B cell (primary cell): ENCODE measurements at regions not wholly inside any gene's neighbourhood (a gene's known extent, or its start where the extent isn't known, plus 50 kb on each side); places are given as distances from the start of the nearest gene placed in this dataset.

ENCODE experiments used
- ATAC-seq: fragments of 200-7000 bp; cut with Tn5 transposase; one replicate; pipeline ENCODE4 v1.10.0; 2021; ENCODE audit warnings: low read depth, mild to moderate bottlenecking, moderate number of reproducible peaks, moderate library complexity
- CTCF ChIA-PET: fragments of 350-600 bp; sonication (Branson Sonifier 250); formaldehyde crosslinking; loops from one replicate; lab custom pipeline; 2021; ENCODE audit warnings: antibody characterized with exemption, inconsistent platforms; lab: Charles Lee
- POLR2A ChIA-PET: fragments of 350-600 bp; sonication (Branson Sonifier 250); formaldehyde crosslinking; loops from one replicate; lab custom pipeline; 2021; ENCODE audit warnings: antibody characterized with exemption; lab: Charles Lee
- DNase-seq: peaks from one replicate; pipeline ENCODE4 v3.0.0; 2013
- H2AFZ ChIP-seq: 2 replicates; pipeline ENCODE4 v1.6.1; 2012; ENCODE audit warnings: mild to moderate bottlenecking, low read depth, low read length; ENCODE audit not compliant: insufficient read depth, poor library complexity, severe bottlenecking
- H3K27ac ChIP-seq, 2 donors: 1 replicate in 1 of 2; 2 replicates in 1 of 2; pipeline ENCODE4 v1.5.1; 2012 to 2013; ENCODE audit warnings: low read length in 2 of 2, mild to moderate bottlenecking in 2 of 2, moderate library complexity in 1 of 2
- H3K27me3 ChIP-seq, 4 experiments: fragments of 200-600 bp in 1 of 4; sonication (generic) in 1 of 4; replicated peaks in 1 of 4; 1 replicate in 2 of 4; 2 replicates in 2 of 4; pipeline versions ENCODE4 v1.6.1 to v1.7.0; 2013 to 2016; ENCODE audit warnings: low read length in 3 of 4, mild to moderate bottlenecking in 2 of 4, mixed read lengths in 1 of 4, moderate library complexity in 1 of 4; ENCODE audit not compliant: insufficient read depth in 4 of 4, control insufficient read depth in 3 of 4; ENCODE audit errors: control extremely low read depth in 1 of 4
- H3K36me3 ChIP-seq, 2 experiments: replicated peaks in 1 of 2; 1 replicate in 1 of 2; 2 replicates in 1 of 2; pipeline versions ENCODE4 v1.6.1 to v1.7.1; 2013; ENCODE audit warnings: low read length in 1 of 2; ENCODE audit not compliant: insufficient read depth in 2 of 2, control insufficient read depth in 1 of 2; ENCODE audit errors: control extremely low read depth in 1 of 2, extremely low read depth in 1 of 2
- H3K4me1 ChIP-seq, 2 donors: fragments of 200-600 bp in 1 of 2; sonication (generic) in 1 of 2; 1 replicate in 1 of 2; 2 replicates in 1 of 2; pipeline versions ENCODE4 v1.5.1 to v1.6.1; 2013 to 2017; ENCODE audit warnings: low read length in 2 of 2; ENCODE audit not compliant: control insufficient read depth in 2 of 2, insufficient read depth in 2 of 2
- H3K4me2 ChIP-seq: replicated peaks from 2 replicates; pipeline ENCODE3; 2012; ENCODE audit warnings: mild to moderate bottlenecking, low read depth, low read length; ENCODE audit not compliant: poor library complexity, severe bottlenecking
- H3K4me3 ChIP-seq, 5 experiments: fragments of 200-600 bp in 1 of 5; sonication (generic) in 1 of 5; 1 replicate in 3 of 5; 2 replicates in 2 of 5; pipeline versions ENCODE4 v1.5.1 to v1.7.0; 2011 to 2016; ENCODE audit warnings: low read length in 4 of 5, mild to moderate bottlenecking in 4 of 5, low read depth in 2 of 5, control low read depth in 1 of 5, moderate library complexity in 1 of 5; ENCODE audit not compliant: insufficient read depth in 1 of 5; ENCODE audit errors: control extremely low read depth in 1 of 5, extremely low read depth in 1 of 5
- H3K79me2 ChIP-seq: fragments of 200-600 bp; sonication (generic); one replicate; pipeline ENCODE4 v1.6.0; 2016; ENCODE audit warnings: low read length; ENCODE audit not compliant: control insufficient read depth, insufficient read depth
- H3K9ac ChIP-seq: fragments of 200-600 bp; sonication (generic); 2 replicates; pipeline ENCODE4 v1.6.1; 2017; ENCODE audit warnings: mild to moderate bottlenecking, low read length, moderate library complexity
- H3K9me3 ChIP-seq, 3 donors: one replicate each; pipeline versions ENCODE4 v1.6.1 to v1.7.1; 2013; ENCODE audit warnings: low read length in 2 of 3; ENCODE audit not compliant: control insufficient read depth in 2 of 3, insufficient read depth in 1 of 3; ENCODE audit errors: control extremely low read depth in 1 of 3
- H4K20me1 ChIP-seq: 2 replicates; pipeline ENCODE4 v1.6.0; 2012; ENCODE audit warnings: mild to moderate bottlenecking, low read length; ENCODE audit not compliant: insufficient read depth, control insufficient read depth, poor library complexity, severe bottlenecking
- H3K27ac Mint-ChIP-seq: one replicate; pipeline ENCODE4 v1.8.0; 2021; ENCODE audit warnings: mixed read lengths
- H3K27me3 Mint-ChIP-seq: one replicate; pipeline ENCODE4 v1.8.0; 2021; ENCODE audit warnings: mixed read lengths
- H3K4me1 Mint-ChIP-seq: one replicate; pipeline ENCODE4 v1.8.0; 2021; ENCODE audit warnings: mixed read lengths
- H3K4me3 Mint-ChIP-seq: one replicate; pipeline ENCODE4 v1.8.0; 2021; ENCODE audit warnings: mixed read lengths
- H3K9me3 Mint-ChIP-seq: one replicate; pipeline ENCODE4 v1.8.0; 2022; ENCODE audit warnings: mixed read lengths; ENCODE audit not compliant: insufficient read depth
- EZH2 ChIP-seq: IDR thresholded peaks from 2 replicates; pipeline ENCODE4 v1.6.1; 2012; ENCODE audit warnings: borderline replicate concordance, low read depth, mild to moderate bottlenecking, moderate library complexity, low read length; ENCODE audit not compliant: insufficient read depth, poor library complexity, severe bottlenecking
- WGBS: methylation state at CpG from one replicate; pipeline ENCODE4 v1.1.5; 2013; ENCODE audit warnings: missing lambda C conversion rate; ENCODE audit not compliant: insufficient coverage; 5-methylcytosine and 5-hydroxymethylcytosine counted together
- intact Hi-C: fragments of 100-400 bp; cut with micrococcal nuclease; formaldehyde crosslinking; loops from one replicate; pipeline ENCODE4 v1.10.0; 2022
- TF ChIP-seq, protein P1 (sequence below): fragments of 200-600 bp; IDR thresholded peaks from one replicate; pipeline ENCODE4 v1.8.0; 2022; ENCODE audit warnings: antibody characterized with exemption, mild to moderate bottlenecking

GRCh38 chr20:11654766-11655165 lies 262.9 kb upstream of the BTBD3 start:
- no peaks in the 10 kb centered on the region for H3K27me3 ChIP-seq
- no peak overlapping the region for H3K4me2 ChIP-seq
- no peaks in the 10 kb centered on the region for H3K4me1 ChIP-seq
- intact Hi-C loops: no loop called here
- no peak overlapping the region for H2AFZ ChIP-seq
- H3K36me3 ChIP-seq: no peaks in the 10 kb centered on the region
- no peak overlapping the region for H3K27ac Mint-ChIP-seq
- no peaks in the 10 kb centered on the region for H3K27me3 Mint-ChIP-seq
- no peak overlapping the region for H3K4me3 ChIP-seq
- H3K27ac ChIP-seq: no peak overlapping the region
- ChIA-PET POLR2A (no interaction called here), CTCF (no interaction called here)
- DNase-seq: no peak
- H3K9me3 Mint-ChIP-seq: no peaks in the 10 kb centered on the region
- H4K20me1 ChIP-seq: no peaks in the 10 kb centered on the region
- no CpG with 5 or more reads among the region's 1 CpG for WGBS
- no peaks in the 10 kb centered on the region for H3K4me1 Mint-ChIP-seq
- no peak for ATAC-seq
- no peaks in the 10 kb centered on the region for H3K79me2 ChIP-seq
- no peak overlapping the region for H3K4me3 Mint-ChIP-seq
- no peak overlapping the region for H3K9ac ChIP-seq
- no peak for TF ChIP-seq EZH2
- TF ChIP-seq, protein P1, sequence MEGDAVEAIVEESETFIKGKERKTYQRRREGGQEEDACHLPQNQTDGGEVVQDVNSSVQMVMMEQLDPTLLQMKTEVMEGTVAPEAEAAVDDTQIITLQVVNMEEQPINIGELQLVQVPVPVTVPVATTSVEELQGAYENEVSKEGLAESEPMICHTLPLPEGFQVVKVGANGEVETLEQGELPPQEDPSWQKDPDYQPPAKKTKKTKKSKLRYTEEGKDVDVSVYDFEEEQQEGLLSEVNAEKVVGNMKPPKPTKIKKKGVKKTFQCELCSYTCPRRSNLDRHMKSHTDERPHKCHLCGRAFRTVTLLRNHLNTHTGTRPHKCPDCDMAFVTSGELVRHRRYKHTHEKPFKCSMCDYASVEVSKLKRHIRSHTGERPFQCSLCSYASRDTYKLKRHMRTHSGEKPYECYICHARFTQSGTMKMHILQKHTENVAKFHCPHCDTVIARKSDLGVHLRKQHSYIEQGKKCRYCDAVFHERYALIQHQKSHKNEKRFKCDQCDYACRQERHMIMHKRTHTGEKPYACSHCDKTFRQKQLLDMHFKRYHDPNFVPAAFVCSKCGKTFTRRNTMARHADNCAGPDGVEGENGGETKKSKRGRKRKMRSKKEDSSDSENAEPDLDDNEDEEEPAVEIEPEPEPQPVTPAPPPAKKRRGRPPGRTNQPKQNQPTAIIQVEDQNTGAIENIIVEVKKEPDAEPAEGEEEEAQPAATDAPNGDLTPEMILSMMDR: no peak
- H3K9me3 ChIP-seq: no peaks in the 10 kb centered on the region

DNA sequence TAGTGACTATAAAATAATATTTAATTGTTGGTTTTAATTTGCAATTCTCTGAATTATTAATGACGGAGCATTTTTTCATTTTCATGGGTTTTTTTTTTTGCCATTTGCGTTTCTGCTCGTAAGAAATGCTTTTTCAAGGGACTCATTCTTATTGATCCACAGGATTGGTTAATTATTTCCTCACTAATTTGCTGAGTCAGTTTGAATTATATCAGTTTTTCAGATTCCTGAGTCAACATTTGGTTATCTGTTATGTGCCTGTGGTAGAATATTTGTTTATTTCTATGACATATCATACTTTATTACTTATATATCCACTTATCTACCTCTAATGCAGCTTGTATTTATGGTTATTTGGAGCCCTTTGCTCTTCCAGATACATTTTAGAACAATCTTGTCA lies 257.0 kb upstream of the BTBD3 start:
- H3K4me2 ChIP-seq: no peak overlapping the region
- no peaks in the 10 kb centered on the region for H3K27me3 ChIP-seq
- H3K9ac ChIP-seq: no peak overlapping the region
- intact Hi-C loops: no loop called here
- H3K27ac ChIP-seq: no peak overlapping the region
- no peaks in the 10 kb centered on the region for H3K79me2 ChIP-seq
- POLR2A ChIA-PET: no interaction called here
- H3K27me3 Mint-ChIP-seq: no peaks in the 10 kb centered on the region
- ATAC-seq (no peak), DNase-seq (no peak)
- no CpG with 5 or more reads among the region's 3 CpGs for WGBS
- H3K4me3 ChIP-seq: no peak overlapping the region
- H3K9me3 Mint-ChIP-seq: peaks cover 2% of the 10 kb centered on the region
- no peaks in the 10 kb centered on the region for H3K36me3 ChIP-seq
- H3K4me3 Mint-ChIP-seq: no peak overlapping the region
- H3K4me1 Mint-ChIP-seq: no peaks in the 10 kb centered on the region
- H2AFZ ChIP-seq: no peak overlapping the region
- no peaks in the 10 kb centered on the region for H3K4me1 ChIP-seq
- CTCF ChIA-PET: no interaction called here
- no peak overlapping the region for H3K27ac Mint-ChIP-seq
- TF ChIP-seq, protein P1: no peak
- TF ChIP-seq EZH2: no peak
- H3K9me3 ChIP-seq: no peaks in the 10 kb centered on the region
- H4K20me1 ChIP-seq: no peaks in the 10 kb centered on the region
